ENCODE measurements at regions not wholly inside any gene's neighbourhood (a gene's known extent, or its start where the extent isn't known, plus 50 kb on each side); places are given as distances from the start of the nearest gene placed in this dataset.

DNA sequence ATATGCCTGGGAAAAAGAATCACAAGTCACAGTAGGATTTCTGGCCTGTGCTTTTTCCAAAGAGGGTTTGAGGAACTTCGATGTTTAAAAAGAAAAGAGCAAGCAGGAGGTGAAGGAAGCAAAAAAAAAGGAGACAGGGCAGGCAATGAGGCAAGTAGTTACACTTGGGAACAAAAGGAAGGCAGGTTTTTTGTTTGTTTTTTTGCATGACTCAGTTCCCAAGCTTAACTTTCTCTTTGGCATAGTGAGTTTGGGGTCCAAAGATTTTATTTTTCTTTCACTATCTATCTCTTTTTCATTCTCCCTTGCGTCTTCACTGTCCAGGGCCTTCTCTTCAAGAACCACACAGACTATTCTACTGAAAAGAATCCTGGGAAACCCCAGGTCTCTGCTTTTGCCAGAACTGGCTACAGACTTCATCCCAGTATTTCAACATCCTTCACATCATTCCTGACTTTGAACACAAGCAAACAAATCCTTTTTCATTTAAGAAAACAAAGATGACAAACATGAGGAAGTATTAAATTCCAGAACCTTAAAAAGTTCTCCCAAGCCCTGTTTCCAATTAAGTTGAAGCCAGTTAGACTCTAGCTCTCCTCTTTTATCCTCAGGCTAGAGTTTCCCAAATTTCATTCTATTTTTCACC is 210.7 kb upstream of the RND3 start:
- intact Hi-C loops (cut with DNase I) = no loop called here
- DNase-seq (no peak), ATAC-seq (peak in 3 of 8 donors; percentile 48 to 71 (median 54))
- Histone ChIP-seq H3K36me3 (no peaks in the 10 kb centered on the region), H3K27ac (peak overlapping the region in 8 of 10 donors; percentile 1 to 74 (median 14)), H3K4me1 (peaks cover 0 to 3% (median 0%) of the 10 kb centered on the region in 9 donors), H3K9me3 (no peaks in the 10 kb centered on the region), H3K4me3 (no peak overlapping the region), H3K27me3 (no peaks in the 10 kb centered on the region)
- 76 to 81% methylated on average over 2 of the region's 2 CpGs for WGBS, 2 donors
- TF ChIP-seq, protein P1, sequence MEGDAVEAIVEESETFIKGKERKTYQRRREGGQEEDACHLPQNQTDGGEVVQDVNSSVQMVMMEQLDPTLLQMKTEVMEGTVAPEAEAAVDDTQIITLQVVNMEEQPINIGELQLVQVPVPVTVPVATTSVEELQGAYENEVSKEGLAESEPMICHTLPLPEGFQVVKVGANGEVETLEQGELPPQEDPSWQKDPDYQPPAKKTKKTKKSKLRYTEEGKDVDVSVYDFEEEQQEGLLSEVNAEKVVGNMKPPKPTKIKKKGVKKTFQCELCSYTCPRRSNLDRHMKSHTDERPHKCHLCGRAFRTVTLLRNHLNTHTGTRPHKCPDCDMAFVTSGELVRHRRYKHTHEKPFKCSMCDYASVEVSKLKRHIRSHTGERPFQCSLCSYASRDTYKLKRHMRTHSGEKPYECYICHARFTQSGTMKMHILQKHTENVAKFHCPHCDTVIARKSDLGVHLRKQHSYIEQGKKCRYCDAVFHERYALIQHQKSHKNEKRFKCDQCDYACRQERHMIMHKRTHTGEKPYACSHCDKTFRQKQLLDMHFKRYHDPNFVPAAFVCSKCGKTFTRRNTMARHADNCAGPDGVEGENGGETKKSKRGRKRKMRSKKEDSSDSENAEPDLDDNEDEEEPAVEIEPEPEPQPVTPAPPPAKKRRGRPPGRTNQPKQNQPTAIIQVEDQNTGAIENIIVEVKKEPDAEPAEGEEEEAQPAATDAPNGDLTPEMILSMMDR (IDR thresholded peaks at IDR 0.05) = no peak

DNA sequence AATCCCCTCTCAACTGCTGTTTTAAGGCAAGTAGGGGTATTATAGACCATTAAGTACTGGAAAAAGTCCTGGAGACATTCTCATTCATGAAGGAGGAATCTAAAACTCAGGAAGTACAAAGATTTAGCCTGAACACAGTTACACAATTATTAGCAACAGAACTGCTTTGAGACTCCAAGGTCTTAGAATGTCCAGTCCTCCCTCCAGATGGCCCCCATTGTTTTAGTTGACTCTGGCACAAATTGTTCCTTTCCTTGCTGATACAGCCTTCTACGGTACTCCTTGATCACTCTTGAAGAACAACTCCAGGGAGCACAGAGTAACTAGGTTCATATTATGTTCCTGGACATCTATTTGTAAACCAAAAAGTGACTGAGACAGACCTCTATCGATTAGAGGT is 210.1 kb upstream of the RND3 start:
- 63 to 78% methylated on average over 2 of the region's 2 CpGs for WGBS, 2 donors
- TF ChIP-seq, protein P1 (IDR thresholded peaks at IDR 0.05) = no peak
- H3K27ac ChIP-seq = peak overlapping the region in 6 of 10 donors; percentile 1 to 74 (median 12)
- intact Hi-C loops (cut with DNase I) = no loop called here
- no peak for DNase-seq
- no peak overlapping the region for H3K4me3 ChIP-seq
- no peaks in the 10 kb centered on the region for H3K27me3 ChIP-seq
- ATAC-seq = peak in 3 of 8 donors; percentile 20 to 94 (median 27)
- H3K36me3 ChIP-seq = no peaks in the 10 kb centered on the region
- peaks cover 0 to 3% (median 0%) of the 10 kb centered on the region in 9 donors for H3K4me1 ChIP-seq
- no peaks in the 10 kb centered on the region for H3K9me3 ChIP-seq

DNA sequence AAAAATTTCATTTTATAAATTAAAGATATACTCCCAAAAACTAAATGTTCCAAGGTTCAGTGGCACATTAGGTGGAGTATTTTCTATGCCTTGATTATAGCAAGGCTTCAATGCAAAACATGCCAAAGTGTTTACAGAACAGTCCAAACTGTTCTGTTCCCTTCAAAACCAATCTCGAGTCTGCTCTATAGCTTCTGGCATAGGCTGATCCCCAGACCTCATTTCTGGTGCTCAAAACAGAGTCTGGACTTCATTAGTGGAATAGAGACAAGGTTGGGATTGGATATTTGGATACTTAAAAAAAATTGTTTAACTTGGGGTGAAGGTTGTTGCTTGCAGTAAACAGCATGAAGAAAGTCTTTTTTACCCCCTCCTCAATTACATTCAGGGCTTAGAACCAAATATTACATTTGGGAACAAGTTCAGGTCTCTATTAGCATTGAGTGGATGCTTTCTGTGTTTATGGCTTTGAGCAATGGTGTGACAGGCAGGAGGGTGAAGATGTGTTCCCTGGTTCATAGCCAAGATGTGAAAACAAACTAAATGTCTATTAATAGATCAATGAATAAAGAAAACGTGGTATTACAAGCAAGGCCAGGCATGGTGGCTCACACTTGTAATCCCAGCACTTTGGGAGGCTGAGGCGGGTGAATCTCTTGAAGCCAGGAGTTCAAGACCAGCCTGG is 208.1 kb upstream of the RND3 start:
- H3K9me3 ChIP-seq = no peaks in the 10 kb centered on the region
- no peak overlapping the region for H3K27ac ChIP-seq
- TF ChIP-seq, protein P1 (IDR thresholded peaks at IDR 0.05) = no peak

DNA sequence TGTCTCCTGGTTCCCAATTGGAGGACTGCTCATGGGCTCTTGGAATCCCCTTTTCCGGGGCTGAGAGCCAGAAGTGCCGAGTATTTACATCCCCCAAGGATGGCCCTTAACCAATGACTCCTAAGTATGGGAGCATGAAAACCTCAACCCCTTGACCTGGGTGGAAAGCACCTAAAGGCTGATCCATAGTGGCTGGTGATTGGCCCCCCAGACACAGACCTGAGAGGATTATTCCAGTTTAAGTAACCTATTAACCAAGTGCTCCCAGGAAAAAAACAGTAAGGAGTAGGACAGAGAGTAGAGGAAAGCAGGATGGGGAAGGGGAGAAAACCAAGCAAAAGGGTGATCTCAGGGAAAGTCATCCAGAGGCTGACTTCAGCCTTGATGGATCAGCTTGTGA is 206.1 kb upstream of the RND3 start:
- intact Hi-C loops (cut with DNase I) = loop anchor here in 1 of 10 donors (5.0 kb wide), 1 partner anchor 76 kb away; no protein-coding TSS in a partner anchor
- WGBS, 2 donors = 85% methylated on average over 2 of the region's 2 CpGs
- TF ChIP-seq, protein P1 (IDR thresholded peaks at IDR 0.05) = no peak
- DNase-seq (no peak), ATAC-seq (no peak)
- Histone ChIP-seq H3K27ac (no peak overlapping the region), H3K4me1 (peaks cover 0 to 3% (median 0%) of the 10 kb centered on the region in 9 donors), H3K27me3 (no peaks in the 10 kb centered on the region), H3K9me3 (no peaks in the 10 kb centered on the region), H3K4me3 (no peak overlapping the region), H3K36me3 (no peaks in the 10 kb centered on the region)

More for the DNA sequence above, 208.1 kb upstream of the RND3 start:
- no peak for ATAC-seq
- intact Hi-C loops (cut with DNase I) = no loop called here
- no peak for DNase-seq
- Histone ChIP-seq H3K36me3 (no peaks in the 10 kb centered on the region), H3K27me3 (no peaks in the 10 kb centered on the region), H3K4me1 (peaks cover 0 to 3% (median 0%) of the 10 kb centered on the region in 9 donors), H3K4me3 (no peak overlapping the region)
- 62 to 69% methylated on average over 3 of the region's 3 CpGs for WGBS, 2 donors

Measured in heart right ventricle (tissue), 16 donors.